Suppressor macrophage treated with lipopolysaccharide for 4 hours (primary cell): ENCODE measurements at regions not wholly inside any gene's neighbourhood (a gene's known extent, or its start where the extent isn't known, plus 50 kb on each side); places are given as distances from the start of the nearest gene placed in this dataset.
"Not testable (repeated sequence)": the region's sequence is repeated elsewhere in the genome, so short reads cannot be mapped to it uniquely, and the experiment has no call there.

Experiments used
- DNase-seq: peaks from one replicate; pipeline ENCODE4 v3.0.0-alpha.2; 2020

- DNase-seq = no peak
Observed at GRCh38 chr15:98331676-98332075, 316.7 kb upstream of the IGF1R start.

GRCh38 chr15:98333251-98333650 lies 315.1 kb upstream of the IGF1R start:
- DNase-seq = no peak

GRCh38 chr15:98342911-98343310 lies 305.4 kb upstream of the IGF1R start:
- no peak for DNase-seq

- DNase-seq = no peak
Observed at GRCh38 chr15:98344591-98344990, 303.7 kb upstream of the IGF1R start.

GRCh38 chr15:98347001-98347400 lies 301.3 kb upstream of the IGF1R start:
- DNase-seq = no peak

- no peak for DNase-seq
Observed at GRCh38 chr15:98347866-98348265, 300.5 kb upstream of the IGF1R start.

DNA sequence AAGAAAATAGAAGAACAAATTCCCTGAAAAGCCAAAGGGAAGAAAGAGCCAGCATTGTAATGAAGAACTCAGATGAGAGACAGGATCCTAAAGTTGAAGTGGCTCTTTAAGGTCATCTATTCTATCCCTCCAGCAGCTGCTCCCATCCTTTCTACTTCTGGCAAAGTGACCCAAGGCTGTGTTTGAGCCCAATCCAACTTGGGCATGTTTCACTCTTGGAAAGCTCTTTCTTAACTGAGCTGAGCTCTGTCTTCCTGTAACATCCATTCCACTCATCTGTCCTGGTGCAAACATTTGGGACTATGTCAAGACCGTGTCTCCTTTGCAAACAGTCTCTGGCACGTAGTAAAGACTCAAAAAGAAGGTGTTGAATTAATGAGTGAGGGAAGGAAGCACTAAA lies 298.1 kb upstream of the IGF1R start:
- no peak for DNase-seq

DNA sequence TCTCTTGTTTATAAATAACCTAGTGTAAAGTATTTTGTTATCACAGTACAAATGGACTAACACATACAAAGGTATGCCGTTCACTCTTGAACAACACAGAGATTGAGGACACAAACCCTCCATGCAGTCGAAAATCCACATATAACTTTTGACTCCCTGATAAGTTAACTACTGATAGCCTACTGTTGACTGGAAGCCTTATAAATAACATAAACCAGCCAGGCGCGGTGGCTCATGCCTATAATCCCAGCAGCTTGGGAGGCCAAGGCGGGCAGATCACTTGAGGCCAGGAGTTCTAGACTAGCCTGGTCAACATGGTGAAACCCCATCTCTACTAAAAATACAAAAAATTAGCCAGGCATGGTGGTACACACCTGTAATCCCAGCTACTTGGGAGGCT lies 290.1 kb upstream of the IGF1R start:
- DNase-seq = not testable (repeated sequence)

DNA sequence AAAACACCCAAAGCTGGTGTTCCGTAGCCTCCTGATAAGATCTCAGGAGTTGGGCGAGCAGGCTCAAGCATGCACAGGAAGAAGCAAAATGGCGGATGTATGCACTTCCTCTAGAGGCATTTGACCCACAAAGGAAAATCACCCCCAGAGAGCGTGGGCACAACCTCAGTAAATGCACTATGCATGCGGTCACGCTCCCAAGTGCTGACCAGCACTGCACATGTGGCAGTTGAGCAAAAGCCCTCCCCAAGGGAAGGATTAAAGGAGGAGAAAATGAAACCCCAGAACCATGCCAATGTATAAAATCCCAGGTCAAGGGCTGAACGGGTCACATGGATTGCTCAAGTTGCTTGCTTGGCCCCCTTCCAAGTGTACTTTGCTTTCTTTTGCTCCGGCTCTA lies 289.4 kb upstream of the IGF1R start:
- no peak for DNase-seq

DNA sequence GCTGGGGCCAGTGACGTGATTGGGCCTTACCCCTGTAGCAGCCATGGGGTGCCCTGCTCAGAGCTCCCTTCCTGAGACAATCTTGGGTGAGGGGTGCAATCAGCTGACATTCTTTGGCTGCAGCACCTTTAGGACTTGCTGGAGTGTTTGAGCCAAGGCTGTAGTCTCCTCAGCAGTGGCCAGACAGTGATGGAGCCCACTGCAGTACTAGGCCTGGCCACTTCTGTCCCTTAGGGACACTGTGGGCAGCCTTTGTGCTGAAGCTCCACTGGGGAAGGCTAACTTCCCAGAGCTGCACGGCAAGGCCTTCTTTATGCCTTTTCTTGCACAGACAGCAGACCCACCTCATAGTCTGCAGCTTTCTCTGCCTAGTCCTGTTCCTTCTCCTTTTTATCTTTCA lies 284.9 kb upstream of the IGF1R start:
- no peak for DNase-seq

- DNase-seq = no peak
Observed at GRCh38 chr15:98363955-98364354, 284.4 kb upstream of the IGF1R start.

GRCh38 chr15:98369081-98369716 lies 279.1 kb upstream of the IGF1R start:
- DNase-seq = no peak

DNA sequence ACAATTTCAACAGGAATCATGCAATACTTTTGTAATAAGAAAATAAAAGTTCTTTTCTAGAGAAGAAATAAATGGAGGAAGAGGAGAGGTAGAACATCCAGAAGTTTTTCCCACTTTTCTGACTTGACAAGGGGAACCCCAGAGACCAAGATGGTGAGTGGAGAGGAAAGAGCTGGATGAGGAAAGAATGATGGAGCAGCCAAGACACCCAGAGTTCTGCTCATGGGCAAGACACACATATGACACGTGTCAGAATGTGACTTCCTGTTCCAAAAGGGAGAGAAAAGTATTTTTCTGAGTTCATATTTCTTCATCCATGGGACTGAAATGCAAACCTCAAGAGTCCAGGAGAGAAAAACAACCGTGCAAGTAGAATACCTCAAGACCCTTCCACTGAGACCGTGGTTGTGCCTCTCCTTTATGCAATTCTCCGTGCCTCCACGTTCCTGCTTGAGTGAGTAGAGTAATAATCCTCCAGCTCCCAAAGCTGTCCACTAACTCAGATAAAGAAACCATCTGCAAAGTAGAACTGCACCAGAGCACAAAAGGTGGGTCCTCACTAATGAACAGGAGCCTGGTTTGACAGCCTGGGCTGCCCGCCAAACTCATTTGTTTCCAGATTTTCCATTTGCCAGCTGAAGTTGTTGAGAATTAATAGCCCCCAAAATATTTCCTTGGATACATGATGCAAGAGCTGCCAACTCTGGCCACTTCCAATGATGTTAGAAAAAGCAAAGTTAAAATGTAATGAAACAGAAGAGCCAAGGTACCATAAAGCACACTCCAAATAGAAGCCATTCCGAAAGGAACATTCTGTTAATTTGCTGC lies 272.6 kb upstream of the IGF1R start:
- DNase-seq = no peak

GRCh38 chr15:98380721-98381120 lies 267.6 kb upstream of the IGF1R start:
- DNase-seq = no peak

GRCh38 chr15:98381446-98381845 lies 266.9 kb upstream of the IGF1R start:
- no peak for DNase-seq

GRCh38 chr15:98382139-98382538 lies 266.2 kb upstream of the IGF1R start:
- no peak for DNase-seq

DNA sequence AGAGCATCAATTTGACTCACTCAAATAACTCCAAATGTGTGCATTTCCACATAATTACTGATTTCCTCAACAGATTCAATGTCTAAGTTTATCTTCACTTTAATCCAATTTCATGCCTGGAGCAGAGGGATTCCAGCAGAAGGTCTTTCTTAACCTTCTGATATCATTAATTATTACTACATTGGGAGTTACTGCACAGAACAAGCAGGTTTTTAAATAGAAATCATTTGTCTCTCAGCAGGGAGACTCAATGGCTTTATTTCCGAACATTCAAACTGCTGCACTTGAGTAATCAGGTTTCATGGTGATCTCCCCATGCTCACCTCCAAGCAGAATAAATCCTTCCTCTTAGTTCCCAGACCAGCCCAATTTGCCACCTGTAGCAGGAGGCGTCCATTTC lies 264.8 kb upstream of the IGF1R start:
- no peak for DNase-seq

DNA sequence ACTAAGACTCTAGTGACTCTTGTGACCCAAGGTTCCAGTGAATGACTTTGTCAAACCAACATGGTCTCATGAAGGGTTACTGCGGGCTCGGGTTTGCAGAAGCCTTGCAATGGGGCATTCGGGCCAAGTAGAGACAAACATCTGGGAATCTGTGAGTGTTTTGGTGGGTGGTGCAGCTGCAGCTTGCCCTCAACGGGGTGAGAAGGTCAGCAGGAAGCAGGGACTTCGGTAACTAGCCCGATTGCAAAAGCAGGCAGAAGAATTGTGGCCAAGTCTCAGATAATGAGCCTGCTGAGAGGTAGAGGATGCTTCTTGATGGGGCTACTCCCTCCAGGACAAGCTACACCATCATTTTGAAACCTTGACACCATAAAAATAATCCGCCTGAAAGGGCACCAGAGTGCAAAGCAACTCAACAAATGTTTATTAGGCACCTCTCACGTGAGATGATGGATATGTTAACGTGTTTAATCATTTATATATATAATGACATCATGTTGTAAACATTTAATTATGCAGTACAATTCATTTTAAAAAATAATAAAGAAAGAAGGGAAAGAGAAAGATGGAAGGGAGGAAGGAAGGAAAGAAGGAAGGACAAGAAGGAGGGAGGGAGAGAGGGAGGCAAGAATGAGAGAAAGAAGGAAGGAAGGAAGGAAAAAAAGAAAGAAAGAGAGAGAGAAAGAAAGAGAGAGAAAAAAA lies 263.9 kb upstream of the IGF1R start:
- no peak for DNase-seq

- DNase-seq = no peak
Observed at GRCh38 chr15:98385752-98386381, 262.5 kb upstream of the IGF1R start.

GRCh38 chr15:98386561-98386960 lies 261.8 kb upstream of the IGF1R start:
- DNase-seq = no peak

- no peak for DNase-seq
Observed at GRCh38 chr15:98387866-98388265, 260.5 kb upstream of the IGF1R start.

- DNase-seq = no peak
Observed at GRCh38 chr15:98390946-98391530, 257.3 kb upstream of the IGF1R start.

GRCh38 chr15:98391568-98391967 lies 256.8 kb upstream of the IGF1R start:
- no peak for DNase-seq
